ENCODE measurements at regions not wholly inside any gene's neighbourhood (a gene's known extent, or its start where the extent isn't known, plus 50 kb on each side); places are given as distances from the start of the nearest gene placed in this dataset.
"Not testable (repeated sequence)": the region's sequence is repeated elsewhere in the genome, so short reads cannot be mapped to it uniquely, and the experiment has no call there.

- DNase-seq (ENCODE audit: low read depth in 4 of 4, low spot score in 2 of 4), result not testable (repeated sequence)
These were observed 361.7 kb downstream of the TYW1 start for GRCh38 chr7:67358316-67358715.

DNA sequence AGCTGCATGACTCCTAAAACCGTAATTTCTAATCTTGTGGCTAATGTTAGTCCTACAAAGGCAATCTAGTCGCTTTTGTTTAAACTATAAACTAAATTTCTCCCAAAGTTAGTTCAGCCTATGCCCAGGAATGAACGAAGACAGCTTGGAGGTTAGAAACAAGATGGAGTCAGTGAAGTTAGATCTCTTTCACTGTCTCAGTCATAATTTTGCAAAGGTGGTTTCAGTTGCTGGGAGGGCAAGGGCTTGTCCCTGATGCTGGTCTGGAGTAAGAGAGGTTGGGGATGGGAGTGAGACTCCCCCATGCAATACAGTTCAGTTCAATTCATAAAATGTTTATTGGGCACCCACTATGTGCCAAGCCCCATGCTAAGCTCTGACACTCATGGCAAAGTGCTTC lies 362.1 kb downstream of the TYW1 start:
- not testable (repeated sequence) for DNase-seq (ENCODE audit: low read depth in 4 of 4, low spot score in 2 of 4)

DNA sequence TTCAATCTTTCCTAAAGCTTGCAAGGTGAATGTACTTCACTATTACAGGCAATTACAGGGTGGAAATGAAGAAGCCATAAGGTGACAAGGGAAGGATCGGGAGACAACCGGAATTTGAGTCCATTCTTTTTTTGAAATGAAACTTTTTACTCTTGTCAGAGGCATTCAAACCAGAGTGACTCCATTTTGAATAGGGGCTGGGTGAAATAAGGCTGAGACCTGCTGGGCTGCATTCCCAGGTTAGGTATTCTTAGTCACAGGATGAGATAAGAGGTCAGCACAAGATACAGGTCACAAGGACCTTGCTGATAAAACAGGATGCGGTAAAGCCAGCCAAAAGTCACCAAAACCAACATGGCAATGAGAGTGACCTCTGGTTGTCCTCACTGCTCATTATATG lies 363.3 kb downstream of the TYW1 start:
- DNase-seq (ENCODE audit: low read depth in 4 of 4, low spot score in 2 of 4), result no peak

DNA sequence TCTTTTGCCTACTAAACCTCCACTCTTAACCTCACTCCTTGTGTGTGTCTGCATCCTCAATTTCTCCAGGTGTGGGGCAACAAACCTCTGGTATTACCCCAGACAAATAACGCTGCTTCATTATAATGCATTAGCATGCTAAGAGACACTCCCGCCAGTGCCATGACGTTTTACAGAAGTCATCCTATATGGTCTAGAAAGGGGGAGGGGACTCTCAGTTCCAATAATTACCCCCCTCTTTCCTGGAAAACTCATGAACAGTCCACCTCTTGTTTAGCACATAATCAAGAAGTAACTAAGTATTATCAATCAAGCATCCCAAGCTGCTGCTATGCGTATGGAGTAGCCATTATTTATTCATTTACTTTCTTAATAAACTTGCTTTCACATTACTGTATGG lies 364.5 kb downstream of the TYW1 start:
- no peak for DNase-seq (ENCODE audit: low read depth in 4 of 4, low spot score in 2 of 4)

- DNase-seq (ENCODE audit: low read depth in 4 of 4, low spot score in 2 of 4), result no peak
These were observed 367.9 kb downstream of the TYW1 start for GRCh38 chr7:67364441-67365017.

- peak; percentile 52 to 80 (median 60) for DNase-seq (ENCODE audit: low read depth in 4 of 4, low spot score in 2 of 4)
These were observed 375.0 kb downstream of the TYW1 start for GRCh38 chr7:67371429-67372305.

DNA sequence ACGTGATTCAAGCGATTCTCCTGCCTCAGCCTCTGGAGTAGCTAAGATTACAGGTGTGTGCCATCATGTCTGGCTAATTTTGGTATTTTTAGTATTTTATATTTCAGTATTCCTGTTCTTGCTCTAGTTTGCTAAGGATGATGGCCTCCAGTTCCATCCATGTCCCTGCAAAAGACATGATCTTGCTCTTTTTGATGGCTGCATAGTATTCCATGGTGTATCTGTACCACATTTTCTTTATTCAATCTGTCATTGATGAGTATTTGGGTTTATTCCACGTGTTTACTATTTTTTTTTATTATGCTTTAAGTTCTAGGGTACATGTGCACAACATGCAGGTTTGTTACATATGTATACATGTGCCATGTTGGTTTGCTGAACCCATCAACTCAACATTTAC lies 376.8 kb downstream of the TYW1 start:
- not testable (repeated sequence) for DNase-seq (ENCODE audit: low read depth in 4 of 4, low spot score in 2 of 4)

- no peak for DNase-seq (ENCODE audit: low read depth in 4 of 4, low spot score in 2 of 4)
These were observed 378.8 kb downstream of the TYW1 start for GRCh38 chr7:67375427-67375826.

DNA sequence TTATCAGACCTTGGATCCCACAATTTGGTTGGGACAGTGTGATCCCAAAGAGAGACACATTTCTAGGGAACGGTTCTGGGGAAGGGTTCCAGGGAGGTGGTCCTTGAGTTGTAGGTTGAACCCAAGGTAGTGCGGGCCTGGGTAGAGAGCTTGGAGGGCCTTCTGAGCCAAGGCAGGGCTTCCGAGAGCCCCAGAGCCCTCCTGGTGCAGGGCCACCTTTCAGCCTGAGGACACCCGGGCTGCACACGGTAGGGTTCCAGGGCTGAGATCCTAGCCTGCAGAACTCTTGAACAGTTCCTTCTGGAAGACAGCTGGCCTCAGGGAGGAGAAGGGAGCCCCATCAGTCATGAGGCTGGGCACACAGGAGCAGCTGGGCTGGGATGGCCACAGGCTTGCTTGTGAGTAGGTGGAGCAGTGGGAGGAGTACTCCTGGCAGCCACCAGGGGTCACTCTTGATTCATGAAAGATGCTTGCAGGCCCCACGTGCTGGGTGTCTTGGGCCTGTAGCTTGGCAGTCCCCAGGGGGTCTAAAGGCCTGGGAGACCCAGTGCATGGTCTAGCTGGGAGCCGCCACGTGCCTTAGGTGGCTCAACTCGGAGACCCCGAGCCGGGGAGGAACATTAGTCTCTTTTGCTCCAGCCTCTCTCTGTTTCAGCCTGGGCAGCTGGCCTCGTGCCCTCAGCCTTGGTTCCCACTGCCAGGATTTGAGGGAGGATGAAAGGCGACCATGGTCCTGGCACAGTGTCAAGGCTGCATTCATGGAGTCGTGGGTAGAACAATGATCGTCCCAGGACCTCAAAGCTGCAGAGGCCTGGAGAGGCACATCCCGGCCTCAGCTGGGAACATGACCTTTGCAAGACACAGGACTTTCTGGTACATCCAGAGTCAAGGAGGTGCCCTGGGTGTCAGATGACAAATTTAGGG lies 381.6 kb downstream of the TYW1 start:
- DNase-seq (ENCODE audit: low read depth in 4 of 4, low spot score in 2 of 4), result peak; percentile 27 to 67 (median 51)

DNA sequence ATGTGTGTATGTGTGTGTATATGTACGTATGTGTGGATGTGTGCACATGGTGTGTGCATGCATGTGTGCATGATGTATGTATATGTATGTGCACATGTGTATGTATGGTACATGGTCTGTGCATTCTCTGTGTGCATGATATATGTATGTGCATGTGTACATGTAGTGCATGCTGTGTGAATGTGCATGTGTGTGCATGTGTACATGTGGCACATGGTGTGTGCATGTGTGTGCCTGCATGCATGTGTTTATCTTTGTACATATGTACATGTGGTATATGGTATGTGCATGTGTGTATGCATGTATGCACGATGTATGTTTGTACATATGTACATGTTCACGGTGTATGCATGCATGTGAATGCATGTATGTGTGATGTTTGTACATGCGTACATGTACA lies 383.7 kb downstream of the TYW1 start:
- DNase-seq (ENCODE audit: low read depth in 4 of 4, low spot score in 2 of 4), result no peak

GRCh38 chr7:67380858-67381257 lies 384.2 kb downstream of the TYW1 start:
- no peak for DNase-seq (ENCODE audit: low read depth in 4 of 4, low spot score in 2 of 4)

GRCh38 chr7:67387851-67388250 lies 391.2 kb downstream of the TYW1 start:
- DNase-seq (ENCODE audit: low read depth in 4 of 4, low spot score in 2 of 4), result no peak

- DNase-seq (ENCODE audit: low read depth in 4 of 4, low spot score in 2 of 4), result no peak
These were observed 394.5 kb downstream of the TYW1 start for GRCh38 chr7:67391168-67391567.

DNA sequence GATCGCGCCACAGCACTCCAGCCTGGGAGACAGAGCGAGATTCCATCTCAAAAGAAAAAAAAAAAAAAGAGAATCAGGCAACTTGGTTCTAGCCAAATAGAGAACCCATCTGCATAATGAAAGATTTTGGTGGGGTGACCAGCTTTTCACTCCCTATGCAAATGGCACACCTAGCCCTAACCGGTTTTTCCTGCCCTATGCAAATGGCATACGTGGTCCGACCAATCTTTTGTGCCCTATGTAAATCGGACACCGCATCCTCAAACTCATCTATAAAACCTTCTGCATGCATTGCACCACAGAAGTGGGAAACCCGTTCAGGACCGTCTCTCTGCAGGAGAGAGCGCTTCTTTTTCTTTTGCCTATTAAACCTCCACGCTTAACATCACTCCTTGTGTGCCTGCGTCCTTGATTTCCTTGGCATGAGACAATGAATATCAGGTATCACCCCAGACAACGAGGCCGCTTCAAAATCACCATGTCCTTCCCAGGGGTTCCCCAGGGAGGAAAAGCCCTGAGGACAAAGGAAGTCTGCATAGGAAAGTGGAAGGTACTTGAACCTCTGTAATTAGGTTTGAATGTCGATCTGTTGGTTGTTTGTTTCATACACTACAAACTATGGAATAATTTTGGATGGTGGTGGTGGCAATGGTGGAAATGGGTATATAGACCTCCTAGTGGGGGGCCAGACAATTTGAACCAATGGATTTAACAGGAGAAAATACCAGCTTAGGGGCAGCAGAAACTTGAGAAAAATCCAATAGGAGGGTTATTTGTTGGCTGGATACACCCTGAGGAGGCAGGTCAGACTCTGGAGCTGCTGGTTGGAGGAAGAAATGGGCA lies 396.2 kb downstream of the TYW1 start:
- DNase-seq (ENCODE audit: low read depth in 4 of 4, low spot score in 2 of 4), result no peak

DNA sequence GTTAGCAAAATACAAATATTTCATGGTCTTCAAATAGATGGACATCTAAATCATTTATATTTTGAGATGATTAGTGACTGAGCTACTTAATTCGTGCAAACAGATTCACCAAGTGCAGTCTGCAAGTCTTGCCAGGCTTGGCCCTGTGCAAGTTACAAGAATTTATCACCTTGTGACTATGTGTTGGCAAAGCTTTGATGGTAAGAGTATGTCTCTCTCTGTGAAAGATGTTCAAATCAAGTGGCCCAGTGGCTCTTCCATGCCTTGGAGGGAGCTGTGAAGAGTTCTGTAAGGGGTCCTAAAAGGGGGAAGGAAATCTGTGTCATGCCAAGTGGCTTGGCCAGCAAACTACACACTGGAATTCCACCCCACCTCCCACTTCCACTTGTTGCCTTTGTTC lies 397.3 kb downstream of the TYW1 start:
- no peak for DNase-seq (ENCODE audit: low read depth in 4 of 4, low spot score in 2 of 4)

GRCh38 chr7:67398916-67399315 lies 402.3 kb downstream of the TYW1 start:
- DNase-seq (ENCODE audit: low read depth in 4 of 4, low spot score in 2 of 4), result no peak

DNA sequence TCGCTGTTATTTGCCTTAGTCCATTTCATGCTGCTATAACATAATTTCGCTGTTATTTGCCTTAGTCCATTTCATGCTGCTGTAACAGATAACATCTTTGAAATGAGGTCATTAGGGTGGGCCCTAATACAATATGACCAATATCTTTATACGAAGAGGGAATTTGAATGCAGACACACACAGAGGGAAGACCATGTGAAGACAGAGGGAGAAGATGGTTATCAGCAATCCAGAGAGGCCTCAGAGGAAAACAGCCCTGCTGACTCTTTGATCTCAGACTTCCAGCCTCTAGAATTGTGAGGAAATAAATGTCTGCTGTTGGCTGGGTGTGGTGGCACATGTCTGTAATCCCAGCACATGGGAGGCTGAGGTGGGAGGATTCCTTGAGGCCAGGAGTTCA lies 404.9 kb downstream of the TYW1 start:
- DNase-seq (ENCODE audit: low read depth in 4 of 4, low spot score in 2 of 4), result no peak

DNA sequence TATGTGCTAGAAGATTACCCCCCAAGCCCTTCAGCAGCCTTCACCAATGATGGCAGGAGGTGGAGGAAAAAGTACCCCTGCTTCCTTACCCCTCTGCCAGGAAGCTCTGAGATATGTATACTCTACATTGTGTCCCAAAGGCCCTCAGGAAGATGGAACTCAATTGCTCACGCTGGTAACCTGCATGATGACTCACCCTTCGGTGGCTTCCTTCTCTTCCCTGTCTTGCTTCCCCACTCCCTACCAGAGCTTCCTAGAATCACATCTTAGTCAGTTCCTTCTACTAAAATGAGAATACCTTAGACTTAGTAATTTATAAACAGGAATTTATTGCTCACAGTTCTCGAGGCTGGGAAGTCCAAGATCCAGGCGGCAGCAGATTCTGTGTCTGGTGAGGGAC lies 405.6 kb downstream of the TYW1 start:
- DNase-seq (ENCODE audit: low read depth in 4 of 4, low spot score in 2 of 4), result no peak

- DNase-seq (ENCODE audit: low read depth in 4 of 4, low spot score in 2 of 4), result no peak
These were observed 410.3 kb downstream of the TYW1 start for GRCh38 chr7:67406976-67407375.

DNA sequence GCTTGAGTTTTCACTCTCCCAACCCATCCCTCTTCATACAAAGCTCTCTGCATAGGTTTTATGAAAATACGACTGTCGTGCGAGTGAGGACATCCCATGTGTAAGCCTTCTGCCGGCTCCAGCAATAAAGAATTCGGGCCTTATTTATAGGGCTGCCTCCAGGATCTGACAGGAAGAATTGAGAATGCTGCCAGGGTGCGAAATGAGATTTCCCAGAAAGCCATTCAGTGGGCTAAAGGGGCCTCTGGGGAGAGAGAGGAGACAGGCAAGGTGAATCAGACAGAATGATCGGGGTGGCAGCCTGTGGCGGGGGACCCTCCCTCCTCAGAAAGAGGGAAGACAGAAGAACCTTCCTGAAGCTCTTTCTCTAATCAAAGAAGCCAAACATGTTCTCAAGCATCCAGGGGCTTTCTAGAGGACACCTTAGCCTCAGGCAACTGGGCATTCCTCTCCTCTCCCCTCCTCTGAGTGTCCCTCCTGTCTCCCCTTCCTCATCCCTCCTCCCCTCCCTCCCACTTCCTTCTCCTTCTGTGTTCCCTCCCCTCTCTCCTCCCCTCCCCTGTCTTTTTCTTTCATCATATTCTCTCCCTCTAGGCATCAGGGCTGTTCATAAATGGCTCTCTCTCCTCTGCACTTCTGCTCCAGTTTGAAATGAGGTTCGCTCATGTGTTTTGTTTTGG lies 410.9 kb downstream of the TYW1 start:
- no peak for DNase-seq (ENCODE audit: low read depth in 4 of 4, low spot score in 2 of 4)
